BLaER1 treated with 17β-estradiol and CSF1 and Interleukin-3, amounts not matched to agents 10 nM and 100 nM (cell line): ENCODE measurements at regions not wholly inside any gene's neighbourhood (a gene's known extent, or its start where the extent isn't known, plus 50 kb on each side); places are given as distances from the start of the nearest gene placed in this dataset.

Experiments used
- H3K27ac ChIP-seq, 11 experiments: shearing (Covaris generic); formaldehyde crosslinking; 2 replicates each; pipeline ENCODE4 v1.8.1; 2022
- H3K27me3 ChIP-seq, 11 experiments: shearing (Covaris generic); formaldehyde crosslinking; 2 replicates each; pipeline ENCODE4 v1.8.1; 2022
- H3K36me3 ChIP-seq, 11 experiments: shearing (Covaris generic); formaldehyde crosslinking; 2 replicates each; pipeline ENCODE4 v1.8.1; 2022
- H3K4me1 ChIP-seq, 10 experiments: shearing (Covaris generic); formaldehyde crosslinking; 2 replicates each; pipeline ENCODE4 v1.8.1; 2022
- H3K4me2 ChIP-seq, 11 experiments: shearing (Covaris generic); formaldehyde crosslinking; 2 replicates each; pipeline ENCODE4 v1.8.1; 2022
- H3K4me3 ChIP-seq, 10 experiments: shearing (Covaris generic); formaldehyde crosslinking; 2 replicates each; pipeline ENCODE4 v1.8.1; 2022
- H3K9ac ChIP-seq, 11 experiments: shearing (Covaris generic); formaldehyde crosslinking; 2 replicates each; pipeline ENCODE4 v1.8.1; 2022
- H3K9me3 ChIP-seq, 11 experiments: shearing (Covaris generic); formaldehyde crosslinking; replicated peaks in 1 of 11; 2 replicates each; pipeline ENCODE4 v1.8.1; 2022
- H4K20me1 ChIP-seq, 11 experiments: shearing (Covaris generic); formaldehyde crosslinking; 2 replicates each; pipeline ENCODE4 v1.8.1; 2022
- Cebpa-rat ChIP-seq, 11 experiments: shearing (Covaris generic); IDR thresholded peaks; 2 replicates each; pipeline ENCODE4 v1.8.1; 2022

DNA sequence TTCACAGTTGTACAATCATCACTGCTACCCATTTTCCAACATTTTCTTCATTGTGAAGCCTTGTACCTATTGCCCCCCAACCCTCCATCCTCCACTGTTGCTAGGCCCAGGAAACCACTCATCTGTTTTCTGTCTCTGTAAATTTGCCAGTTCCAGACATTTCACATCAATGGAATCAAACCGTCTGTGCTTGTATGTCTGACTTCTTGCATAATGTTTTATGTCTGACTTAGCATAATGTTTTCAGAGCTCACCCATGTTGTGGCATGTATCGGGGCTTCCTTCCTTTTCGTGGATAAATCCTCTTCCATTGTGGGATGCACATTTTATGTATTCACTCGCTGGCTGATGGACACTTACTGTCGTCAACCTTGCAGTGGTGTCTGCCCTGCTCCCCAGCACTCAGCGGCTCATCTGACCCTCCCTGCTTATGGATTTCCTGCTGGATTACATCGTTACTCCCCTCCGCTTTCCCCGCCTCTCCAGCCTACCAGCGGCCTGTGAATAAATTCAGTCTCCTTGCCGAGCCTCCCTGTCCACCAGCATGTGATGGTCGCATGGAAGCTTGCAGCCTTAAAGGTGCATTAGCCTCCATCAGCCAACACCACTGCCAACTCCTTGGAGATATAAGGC lies 727.6 kb upstream of the TMEM132C start:
- peaks cover 0 to 12% (median 5%) of the 10 kb centered on the region in 11 experiments; a peak in 6 of 22 replicates for H3K9me3 ChIP-seq
- no peak overlapping the region for H3K9ac ChIP-seq
- H3K27ac ChIP-seq, result no peak overlapping the region
- H3K27me3 ChIP-seq, result no peaks in the 10 kb centered on the region
- no peak overlapping the region for H3K4me3 ChIP-seq
- no peaks in the 10 kb centered on the region for H3K4me1 ChIP-seq
- no peaks in the 10 kb centered on the region for H4K20me1 ChIP-seq
- no peak for TF ChIP-seq Cebpa-rat (IDR thresholded peaks at IDR 0.05)
- no peak overlapping the region for H3K4me2 ChIP-seq
- H3K36me3 ChIP-seq, result no peaks in the 10 kb centered on the region

- no peaks in the 10 kb centered on the region for H3K36me3 ChIP-seq
- no peak for TF ChIP-seq Cebpa-rat (IDR thresholded peaks at IDR 0.05)
- no peaks in the 10 kb centered on the region for H3K4me1 ChIP-seq
- H3K4me2 ChIP-seq, result no peak overlapping the region
- peaks cover 0 to 7% (median 0%) of the 10 kb centered on the region in 11 experiments; a peak in 1 of 22 replicates for H3K9me3 ChIP-seq
- H3K9ac ChIP-seq, result no peak overlapping the region
- H3K27me3 ChIP-seq, result no peaks in the 10 kb centered on the region
- no peak overlapping the region for H3K4me3 ChIP-seq
- no peak overlapping the region for H3K27ac ChIP-seq
- no peaks in the 10 kb centered on the region for H4K20me1 ChIP-seq
These were observed 724.6 kb upstream of the TMEM132C start for GRCh38 chr12:127542391-127542790.

GRCh38 chr12:127542931-127543330 lies 724.0 kb upstream of the TMEM132C start:
- H3K4me2 ChIP-seq, result no peak overlapping the region
- H3K36me3 ChIP-seq, result no peaks in the 10 kb centered on the region

GRCh38 chr12:127546721-127547505 lies 720.1 kb upstream of the TMEM132C start:
- Histone ChIP-seq H4K20me1 (no peaks in the 10 kb centered on the region), H3K9me3 (peaks cover 0 to 11% (median 7%) of the 10 kb centered on the region in 11 experiments; a peak in 8 of 22 replicates), H3K27me3 (no peaks in the 10 kb centered on the region), H3K27ac (no peak overlapping the region), H3K36me3 (no peaks in the 10 kb centered on the region), H3K4me3 (no peak overlapping the region), H3K4me1 (no peaks in the 10 kb centered on the region), H3K4me2 (no peak overlapping the region), H3K9ac (no peak overlapping the region)
- no peak for TF ChIP-seq Cebpa-rat (IDR thresholded peaks at IDR 0.05)

More at GRCh38 chr12:127542931-127543330, 724.0 kb upstream of the TMEM132C start:
- no peak for TF ChIP-seq Cebpa-rat (IDR thresholded peaks at IDR 0.05)
- peaks cover 0 to 7% (median 0%) of the 10 kb centered on the region in 11 experiments; a peak in 1 of 22 replicates for H3K9me3 ChIP-seq
- H3K9ac ChIP-seq, result no peak overlapping the region
- H3K27me3 ChIP-seq, result no peaks in the 10 kb centered on the region
- H3K4me3 ChIP-seq, result no peak overlapping the region
- no peak overlapping the region for H3K27ac ChIP-seq
- no peaks in the 10 kb centered on the region for H4K20me1 ChIP-seq
- H3K4me1 ChIP-seq, result no peaks in the 10 kb centered on the region

DNA sequence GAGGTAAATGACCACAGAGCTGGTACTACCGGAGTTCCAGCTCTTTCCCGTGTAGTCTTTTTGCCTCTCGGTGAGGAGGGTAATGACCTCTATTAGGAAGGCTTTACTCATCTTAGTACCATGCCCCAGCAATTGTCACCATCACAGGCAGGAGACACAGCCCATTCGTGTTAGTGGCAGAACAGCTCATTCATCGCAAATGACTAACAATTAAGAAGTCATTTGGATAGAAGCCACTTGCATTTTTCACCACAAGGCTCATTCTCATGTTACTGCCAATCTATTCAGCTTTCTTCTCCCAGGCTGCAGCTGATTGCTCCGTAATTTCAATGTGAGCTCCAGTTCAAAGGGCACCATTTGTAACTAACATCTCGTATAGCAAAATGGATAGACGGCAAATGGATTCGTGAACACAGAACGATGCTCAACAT lies 718.8 kb upstream of the TMEM132C start:
- peaks cover 7 to 24% (median 16%) of the 10 kb centered on the region in 11 experiments; a peak in 19 of 22 replicates for H3K9me3 ChIP-seq
- no peaks in the 10 kb centered on the region for H3K27me3 ChIP-seq
- H4K20me1 ChIP-seq, result no peaks in the 10 kb centered on the region
- no peaks in the 10 kb centered on the region for H3K4me1 ChIP-seq
- H3K36me3 ChIP-seq, result no peaks in the 10 kb centered on the region
- no peak overlapping the region for H3K4me2 ChIP-seq
- no peak overlapping the region for H3K4me3 ChIP-seq
- no peak overlapping the region for H3K9ac ChIP-seq
- H3K27ac ChIP-seq, result no peak overlapping the region
- no peak for TF ChIP-seq Cebpa-rat (IDR thresholded peaks at IDR 0.05)

DNA sequence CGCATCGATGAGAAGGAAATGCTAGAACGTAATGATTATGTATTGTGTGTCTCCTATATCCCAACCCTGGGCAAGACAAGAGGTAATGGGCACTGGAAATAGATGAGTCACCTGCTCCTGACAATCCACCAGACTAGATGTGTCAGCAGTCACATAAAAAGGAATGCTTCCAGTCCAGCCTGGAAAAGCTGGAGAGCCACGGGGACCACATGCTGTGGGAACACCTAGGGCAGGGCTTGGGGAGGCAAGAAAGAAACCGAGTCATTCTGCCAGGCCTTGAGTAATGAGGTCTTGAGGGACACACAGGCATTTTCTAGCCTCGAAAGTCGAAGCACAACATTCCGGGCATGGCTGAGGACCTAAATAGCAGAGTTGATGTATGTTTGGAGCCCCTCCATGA lies 716.7 kb upstream of the TMEM132C start:
- peaks cover 7 to 25% (median 17%) of the 10 kb centered on the region in 11 experiments; a peak in 19 of 22 replicates for H3K9me3 ChIP-seq

DNA sequence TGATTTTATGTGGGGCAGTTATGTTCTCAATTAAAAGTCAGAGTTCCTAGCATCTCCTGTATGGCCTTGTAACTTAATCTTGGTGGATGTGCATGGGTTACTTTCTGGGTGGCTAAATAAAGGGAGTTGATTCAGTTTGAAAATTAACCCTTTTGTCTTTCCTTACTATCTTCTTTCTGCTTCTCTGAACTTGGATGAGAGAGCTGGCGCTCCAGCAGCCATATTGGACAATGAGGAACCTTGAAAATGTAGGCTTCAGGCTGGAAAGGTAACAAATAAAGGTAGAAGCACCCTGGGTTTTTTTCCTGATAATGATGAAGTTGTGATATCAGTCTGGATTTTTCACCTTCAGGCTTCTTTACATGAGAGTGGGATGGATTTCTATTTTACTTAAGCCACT lies 714.1 kb upstream of the TMEM132C start:
- Histone ChIP-seq H3K9ac (no peak overlapping the region), H3K27me3 (no peaks in the 10 kb centered on the region), H3K27ac (no peak overlapping the region), H4K20me1 (no peaks in the 10 kb centered on the region), H3K4me2 (no peak overlapping the region), H3K4me1 (peaks cover 8 to 31% (median 17%) of the 10 kb centered on the region in 10 experiments), H3K36me3 (no peaks in the 10 kb centered on the region), H3K9me3 (peaks cover 7 to 25% (median 17%) of the 10 kb centered on the region in 11 experiments; a peak in 19 of 22 replicates), H3K4me3 (no peak overlapping the region)
- no peak for TF ChIP-seq Cebpa-rat (IDR thresholded peaks at IDR 0.05)

More for the DNA sequence above, 716.7 kb upstream of the TMEM132C start:
- Histone ChIP-seq H3K9ac (no peak overlapping the region), H3K27me3 (no peaks in the 10 kb centered on the region), H4K20me1 (no peaks in the 10 kb centered on the region), H3K27ac (no peak overlapping the region), H3K4me1 (peaks cover 0 to 5% (median 0%) of the 10 kb centered on the region in 10 experiments; a peak in 5 of 20 replicates), H3K36me3 (no peaks in the 10 kb centered on the region), H3K4me3 (no peak overlapping the region), H3K4me2 (no peak overlapping the region)
- TF ChIP-seq Cebpa-rat (IDR thresholded peaks at IDR 0.05), result no peak

GRCh38 chr12:127555071-127555470 lies 711.9 kb upstream of the TMEM132C start:
- Histone ChIP-seq H3K9me3 (peaks cover 7 to 27% (median 19%) of the 10 kb centered on the region in 11 experiments; a peak in 21 of 22 replicates), H3K4me2 (peak overlapping the region in 3 of 11 experiments; percentile 76 to 85 (median 84); a peak in 4 of 22 replicates), H3K27ac (peak overlapping the region in 2 of 11 experiments; percentile 67 to 69; a peak in 2 of 22 replicates), H3K36me3 (no peaks in the 10 kb centered on the region), H4K20me1 (no peaks in the 10 kb centered on the region), H3K4me3 (no peak overlapping the region), H3K27me3 (no peaks in the 10 kb centered on the region), H3K4me1 (peaks cover 30 to 53% (median 40%) of the 10 kb centered on the region in 10 experiments), H3K9ac (no peak overlapping the region)
- TF ChIP-seq Cebpa-rat (IDR thresholded peaks at IDR 0.05), result no peak

DNA sequence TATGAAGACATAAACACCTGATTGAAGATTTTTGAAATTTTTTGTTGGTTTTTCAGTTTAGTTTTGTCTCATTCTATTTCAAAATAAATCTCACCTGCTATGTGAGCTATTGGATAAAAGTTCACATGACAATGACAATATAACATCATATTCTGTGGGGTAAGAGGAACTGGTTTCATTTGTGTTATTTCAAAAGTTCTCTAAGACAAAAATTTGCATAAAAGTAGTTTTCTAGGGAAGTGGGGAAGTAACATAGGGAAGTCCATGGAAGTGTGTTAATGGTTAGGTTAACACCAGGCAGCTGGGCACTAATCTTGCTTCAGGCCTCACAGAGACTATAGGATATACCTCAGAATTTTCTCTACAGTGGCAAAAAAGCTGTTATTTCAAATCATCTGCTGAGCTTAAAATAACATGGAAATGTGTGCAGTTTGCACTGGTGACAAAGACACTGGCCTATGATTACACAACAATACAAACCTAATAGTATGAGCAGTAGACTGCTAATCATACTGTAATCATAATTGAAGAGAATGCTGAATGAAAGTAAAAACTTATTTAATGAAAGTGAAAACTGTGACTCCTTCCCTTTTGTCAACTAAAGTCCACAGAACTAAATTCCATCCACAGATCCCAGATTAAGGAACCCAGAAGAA lies 710.6 kb upstream of the TMEM132C start:
- H3K4me1 ChIP-seq, result peaks cover 34 to 57% (median 43%) of the 10 kb centered on the region in 10 experiments
- H3K27me3 ChIP-seq, result no peaks in the 10 kb centered on the region
- H3K4me3 ChIP-seq, result no peak overlapping the region
- no peaks in the 10 kb centered on the region for H4K20me1 ChIP-seq
- H3K9ac ChIP-seq, result peak overlapping the region in 2 of 11 experiments; percentile 32 to 36; a peak in 2 of 22 replicates
- TF ChIP-seq Cebpa-rat (IDR thresholded peaks at IDR 0.05), result no peak
- peak overlapping the region in 9 of 11 experiments; percentile 2 to 85 (median 15); a peak in 12 of 22 replicates for H3K4me2 ChIP-seq
- H3K9me3 ChIP-seq, result peaks cover 7 to 27% (median 20%) of the 10 kb centered on the region in 11 experiments; a peak in 21 of 22 replicates
- peak overlapping the region in 4 of 11 experiments; percentile 15 to 69 (median 54); a peak in 5 of 22 replicates for H3K27ac ChIP-seq
- no peaks in the 10 kb centered on the region for H3K36me3 ChIP-seq
